Endothelial cell of umbilical vein (primary cell): ENCODE measurements at regions not wholly inside any gene's neighbourhood (a gene's known extent, or its start where the extent isn't known, plus 50 kb on each side); places are given as distances from the start of the nearest gene placed in this dataset.

Experiments
- BruUV-seq: library from RNA; stranded (reverse); fragments of 400-500 nt; replicated peaks from 2 replicates; lab custom pipeline; 2021; lab: Mats Ljungman, UMichigan
- CTCF ChIA-PET: fragments of 300-600, 350-600 bp; sonication (Branson Sonifier 250); formaldehyde crosslinking; loops from one replicate; lab custom pipeline; 2021; ENCODE audit warnings: antibody characterized with exemption, inconsistent platforms; lab: Charles Lee
- POLR2A ChIA-PET: fragments of 300-600, 350-600 bp; sonication (Branson Sonifier 250); formaldehyde crosslinking; loops from one replicate; lab custom pipeline; 2021; ENCODE audit warnings: antibody characterized with exemption, inconsistent platforms; lab: Charles Lee
- DNase-seq: peaks from one replicate; pipeline ENCODE4 v3.0.0-alpha.2; 2011; ENCODE audit warnings: low read depth, low spot score
- FAIRE-seq: peaks from 2 replicates; lab custom pipeline; 2011; peaks lifted over from hg19 to GRCh38; lab: Jason Lieb, UNC
- H2AFZ ChIP-seq: 2 replicates; pipeline ENCODE4 v1.6.0; 2012; ENCODE audit warnings: low read depth, low read length, control low read depth, inconsistent platforms
- H3K27ac ChIP-seq: 2 replicates; pipeline ENCODE4 v1.5.1; 2011; ENCODE audit warnings: low read depth, mild to moderate bottlenecking, control low read depth, low read length, moderate library complexity; ENCODE audit not compliant: insufficient read depth
- H3K27me3 ChIP-seq, 2 experiments: 2 replicates each; pipeline versions ENCODE4 v1.6.0 to v1.6.1; 2011; ENCODE audit warnings: low read length in 2 of 2, mixed read lengths in 1 of 2; ENCODE audit not compliant: control insufficient read depth in 2 of 2, insufficient read depth in 2 of 2
- H3K36me3 ChIP-seq, 2 experiments: 2 replicates in 1 of 2; 3 replicates in 1 of 2; pipeline ENCODE4 v1.5.1; 2011; ENCODE audit warnings: low read length in 2 of 2, mild to moderate bottlenecking in 1 of 2, moderate library complexity in 1 of 2; ENCODE audit not compliant: control insufficient read depth in 2 of 2, insufficient read depth in 2 of 2; ENCODE audit errors: extremely low read depth in 1 of 2
- H3K4me1 ChIP-seq: 3 replicates; pipeline ENCODE4 v1.5.1; 2011; ENCODE audit warnings: mild to moderate bottlenecking, low read length; ENCODE audit not compliant: control insufficient read depth, insufficient read depth; ENCODE audit errors: extremely low read depth
- H3K4me2 ChIP-seq: 2 replicates; pipeline ENCODE4 v1.6.1; 2011; ENCODE audit warnings: low read length, control low read depth, mixed read lengths; ENCODE audit not compliant: insufficient read depth
- H3K4me3 ChIP-seq, 3 experiments: fragments of 200-600 bp in 1 of 3; sonication (generic), shearing (Covaris generic) in 1 of 3; replicated peaks in 1 of 3; 2 replicates each; pipeline ENCODE4 v1.5.1; 2011 to 2016; ENCODE audit warnings: control low read depth in 3 of 3, low read length in 3 of 3, mild to moderate bottlenecking in 2 of 3, inconsistent platforms in 1 of 3, low read depth in 1 of 3, moderate library complexity in 1 of 3; ENCODE audit not compliant: insufficient read depth in 1 of 3
- H3K79me2 ChIP-seq: 2 replicates; pipeline ENCODE4 v1.6.0; 2012; ENCODE audit warnings: low read length, inconsistent platforms; ENCODE audit not compliant: control insufficient read depth, insufficient read depth
- H3K9ac ChIP-seq: replicated peaks from 2 replicates; pipeline ENCODE3; 2011; ENCODE audit warnings: low read length, control low read depth; ENCODE audit not compliant: insufficient read depth; ENCODE audit errors: extremely low read depth
- H3K9me1 ChIP-seq: replicated peaks from 3 replicates; pipeline ENCODE4 v1.6.0; 2011; ENCODE audit warnings: mild to moderate bottlenecking, low read length; ENCODE audit not compliant: control insufficient read depth, insufficient read depth; ENCODE audit errors: extremely low read depth
- H3K9me3 ChIP-seq: replicated peaks from 2 replicates; pipeline ENCODE4 v1.5.1; 2012; ENCODE audit warnings: low read length, inconsistent platforms; ENCODE audit not compliant: control insufficient read depth, insufficient read depth
- H4K20me1 ChIP-seq: replicated peaks from 2 replicates; pipeline ENCODE3; 2011; ENCODE audit warnings: mild to moderate bottlenecking, low read length; ENCODE audit not compliant: control insufficient read depth, insufficient read depth; ENCODE audit errors: extremely low read depth
- EZH2 ChIP-seq: IDR thresholded peaks from 2 replicates; pipeline ENCODE4 v1.6.1; 2012; ENCODE audit warnings: borderline replicate concordance, low read depth, mild to moderate bottlenecking, moderate library complexity, low read length, inconsistent platforms; ENCODE audit not compliant: severe bottlenecking
- FOS ChIP-seq: IDR thresholded peaks from 2 replicates; pipeline ENCODE4 v1.6.1; 2011; ENCODE audit warnings: mild to moderate bottlenecking, low read length, moderate library complexity, borderline replicate concordance; ENCODE audit not compliant: insufficient read depth
- GATA2 ChIP-seq: IDR thresholded peaks from 2 replicates; pipeline ENCODE4 v1.7.0; 2011; ENCODE audit warnings: low read depth, mild to moderate bottlenecking, moderate library complexity, mixed read lengths, low read length; ENCODE audit not compliant: insufficient read length, insufficient read depth
- JUN ChIP-seq: IDR thresholded peaks from 2 replicates; pipeline ENCODE4 v1.6.1; 2011; ENCODE audit warnings: borderline replicate concordance, low read depth; ENCODE audit not compliant: insufficient read length, insufficient read depth
- MYC ChIP-seq: IDR thresholded peaks from one replicate; pipeline ENCODE4 v1.6.1; 2011; ENCODE audit warnings: mild to moderate bottlenecking, low read depth, low read length
- POLR2A ChIP-seq: IDR thresholded peaks from 2 replicates; pipeline ENCODE4 v1.6.1; 2012; ENCODE audit warnings: low read depth, mild to moderate bottlenecking, control low read depth, low read length
- POLR2AphosphoS5 ChIP-seq: IDR thresholded peaks from 2 replicates; pipeline ENCODE4 v1.6.1; 2012; ENCODE audit warnings: low read depth, mild to moderate bottlenecking, control low read depth, low read length, moderate library complexity; ENCODE audit not compliant: insufficient read depth
- dilution Hi-C: fragments of 300-500 bp; cut with MboI; formaldehyde crosslinking; loops from one replicate; pipeline ENCODE4 v1.15.0; 2019; ENCODE audit warnings: low sequenced_read_pairs; ENCODE audit not compliant: extremely low pct_ligation_motif_present
- intact Hi-C: fragments of 100-400 bp; cut with micrococcal nuclease; formaldehyde crosslinking; loops from one replicate; pipeline ENCODE4 v1.10.0; 2022
- TF ChIP-seq, protein P1 (sequence below): IDR thresholded peaks from 2 replicates; pipeline ENCODE4 v1.6.1; 2011; ENCODE audit not compliant: insufficient read depth, insufficient read length
- TF ChIP-seq, protein P2 (sequence below), 2 donors: IDR thresholded peaks; 1 replicate in 1 of 2; 2 replicates in 1 of 2; pipeline ENCODE4 v1.5.1; 2011; ENCODE audit warnings: low read length in 2 of 2, mild to moderate bottlenecking in 2 of 2, moderate library complexity in 2 of 2, control low read depth in 1 of 2, inconsistent platforms in 1 of 2, low read depth in 1 of 2; ENCODE audit not compliant: insufficient read depth in 1 of 2; ENCODE audit errors: extremely low read depth in 1 of 2

DNA sequence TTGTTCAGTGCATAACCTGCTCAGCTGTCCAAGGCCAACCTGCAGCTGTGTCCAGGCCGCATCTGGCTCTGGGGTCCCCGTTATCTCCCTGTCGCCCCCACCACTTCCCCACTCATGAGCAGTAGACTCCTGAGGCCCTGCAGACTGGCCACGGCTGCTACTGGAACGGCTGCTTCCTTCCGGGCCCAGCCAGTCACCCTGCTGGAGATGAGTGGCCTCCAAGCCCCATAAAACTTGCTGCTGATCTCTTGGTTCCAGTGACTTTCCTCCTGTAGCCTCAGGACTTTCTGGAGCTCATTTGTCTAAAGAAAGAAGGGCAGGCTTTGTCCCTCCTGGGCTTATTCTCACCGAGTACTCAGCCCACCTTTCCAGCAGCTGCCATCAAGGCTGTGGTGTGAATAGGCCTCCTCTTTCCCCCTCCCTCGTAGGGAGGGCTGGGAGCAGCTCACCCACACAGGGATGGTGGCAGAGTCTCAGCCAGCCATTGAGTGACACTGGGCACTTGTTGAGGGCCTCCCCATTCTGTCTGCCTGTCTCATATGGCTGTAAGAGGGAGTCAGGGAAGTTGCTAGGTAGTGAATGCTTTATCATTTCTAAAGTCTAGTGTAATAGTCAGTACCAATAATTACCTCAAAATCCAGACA lies 257.3 kb downstream of the MYCN start:
- Histone ChIP-seq H3K4me3 (no peak overlapping the region), H3K9me1 (no peaks in the 10 kb centered on the region), H3K27me3 (no peaks in the 10 kb centered on the region), H2AFZ (no peak overlapping the region), H4K20me1 (no peaks in the 10 kb centered on the region), H3K36me3 (no peaks in the 10 kb centered on the region), H3K79me2 (no peaks in the 10 kb centered on the region), H3K4me2 (no peak overlapping the region), H3K4me1 (no peaks in the 10 kb centered on the region), H3K9me3 (peaks cover 13% of the 10 kb centered on the region), H3K9ac (no peak overlapping the region), H3K27ac (no peak overlapping the region)
- TF ChIP-seq EZH2 = no peak
- no peak for TF ChIP-seq FOS
- TF ChIP-seq POLR2A = no peak
- no peak for TF ChIP-seq POLR2AphosphoS5
- TF ChIP-seq MYC = no peak
- TF ChIP-seq JUN = no peak
- ChIA-PET CTCF (no interaction called here), POLR2A (no interaction called here)
- FAIRE-seq (no peak), DNase-seq (no peak)
- dilution Hi-C loops (no loop called here), intact Hi-C loops (no loop called here)
- no TSS peak for BruUV-seq

DNA sequence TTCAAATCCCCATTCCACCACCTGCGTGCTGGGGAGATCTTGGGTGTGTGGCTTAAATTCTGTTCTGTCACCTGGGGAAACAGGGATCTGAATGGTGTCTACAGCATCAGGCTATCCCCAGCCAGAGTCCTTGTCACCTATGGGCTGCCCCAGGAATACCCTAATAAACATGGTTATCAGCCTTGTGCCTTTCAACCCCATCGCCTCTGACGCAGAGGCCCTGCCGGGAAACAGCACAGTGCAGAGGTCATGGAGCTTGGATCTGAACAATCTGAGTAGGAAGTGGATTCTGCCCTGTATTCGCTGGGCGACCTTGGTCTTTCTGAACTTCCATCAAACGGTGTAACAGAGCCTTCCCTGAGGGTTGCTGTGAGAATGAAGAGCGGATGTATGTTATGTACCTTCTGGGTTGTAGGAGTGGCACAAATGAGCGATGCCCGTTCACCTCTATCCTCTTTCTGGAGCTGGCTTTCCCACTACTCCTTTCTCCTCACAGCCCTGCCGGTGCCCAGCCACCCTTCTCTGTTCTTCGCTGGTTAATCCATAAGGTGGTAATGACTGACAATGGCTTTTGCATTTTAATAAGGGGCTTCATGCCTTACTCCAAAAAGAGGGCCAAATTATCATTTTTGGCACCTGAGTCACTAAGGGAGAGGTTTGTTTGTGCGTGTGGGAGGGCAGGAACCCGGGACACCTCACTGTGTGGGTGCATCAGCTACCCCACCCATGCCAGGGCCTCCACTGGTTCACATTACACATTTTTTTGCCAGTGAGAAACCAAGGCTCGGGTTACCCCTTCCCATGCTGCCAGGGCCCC lies 256.5 kb downstream of the MYCN start:
- Histone ChIP-seq H3K27me3 (no peaks in the 10 kb centered on the region), H3K4me3 (no peak overlapping the region), H2AFZ (no peak overlapping the region), H3K4me1 (no peaks in the 10 kb centered on the region), H3K9ac (no peak overlapping the region), H3K27ac (no peak overlapping the region), H3K9me3 (peaks cover 11% of the 10 kb centered on the region), H3K9me1 (no peaks in the 10 kb centered on the region), H3K36me3 (no peaks in the 10 kb centered on the region), H3K79me2 (no peaks in the 10 kb centered on the region), H4K20me1 (no peaks in the 10 kb centered on the region), H3K4me2 (no peak overlapping the region)
- dilution Hi-C loops = no loop called here
- CTCF ChIA-PET = no interaction called here
- TF ChIP-seq MYC = no peak
- TF ChIP-seq JUN = no peak
- TF ChIP-seq, protein P1, sequence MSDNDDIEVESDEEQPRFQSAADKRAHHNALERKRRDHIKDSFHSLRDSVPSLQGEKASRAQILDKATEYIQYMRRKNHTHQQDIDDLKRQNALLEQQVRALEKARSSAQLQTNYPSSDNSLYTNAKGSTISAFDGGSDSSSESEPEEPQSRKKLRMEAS = no peak
- no peak for TF ChIP-seq GATA2
- no peak for TF ChIP-seq POLR2A
- TF ChIP-seq POLR2AphosphoS5 = no peak
- TF ChIP-seq EZH2 = no peak
- TF ChIP-seq, protein P2, sequence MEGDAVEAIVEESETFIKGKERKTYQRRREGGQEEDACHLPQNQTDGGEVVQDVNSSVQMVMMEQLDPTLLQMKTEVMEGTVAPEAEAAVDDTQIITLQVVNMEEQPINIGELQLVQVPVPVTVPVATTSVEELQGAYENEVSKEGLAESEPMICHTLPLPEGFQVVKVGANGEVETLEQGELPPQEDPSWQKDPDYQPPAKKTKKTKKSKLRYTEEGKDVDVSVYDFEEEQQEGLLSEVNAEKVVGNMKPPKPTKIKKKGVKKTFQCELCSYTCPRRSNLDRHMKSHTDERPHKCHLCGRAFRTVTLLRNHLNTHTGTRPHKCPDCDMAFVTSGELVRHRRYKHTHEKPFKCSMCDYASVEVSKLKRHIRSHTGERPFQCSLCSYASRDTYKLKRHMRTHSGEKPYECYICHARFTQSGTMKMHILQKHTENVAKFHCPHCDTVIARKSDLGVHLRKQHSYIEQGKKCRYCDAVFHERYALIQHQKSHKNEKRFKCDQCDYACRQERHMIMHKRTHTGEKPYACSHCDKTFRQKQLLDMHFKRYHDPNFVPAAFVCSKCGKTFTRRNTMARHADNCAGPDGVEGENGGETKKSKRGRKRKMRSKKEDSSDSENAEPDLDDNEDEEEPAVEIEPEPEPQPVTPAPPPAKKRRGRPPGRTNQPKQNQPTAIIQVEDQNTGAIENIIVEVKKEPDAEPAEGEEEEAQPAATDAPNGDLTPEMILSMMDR (IDR thresholded peaks at IDR 0.05; ENCODE audit: extremely low read depth in 1 of 2, insufficient read depth in 1 of 2, low read depth in 1 of 2, low read length in 2 of 2) = no peak
- no peak for TF ChIP-seq FOS
- no peak for DNase-seq
- no peak for FAIRE-seq
- BruUV-seq = no TSS peak
- POLR2A ChIA-PET = no interaction called here
- intact Hi-C loops = no loop called here
